ENCODE measurements at regions not wholly inside any gene's neighbourhood (a gene's known extent, or its start where the extent isn't known, plus 50 kb on each side); places are given as distances from the start of the nearest gene placed in this dataset.
"Not testable (repeated sequence)": the region's sequence is repeated elsewhere in the genome, so short reads cannot be mapped to it uniquely, and the experiment has no call there.

GRCh38 chr7:51860305-51860704, 543.7 kb upstream of the COBL start:
- Histone ChIP-seq H3K36me3 (no peaks in the 10 kb centered on the region), H3K9me3 (no peaks in the 10 kb centered on the region), H3K4me3 (ENCODE audit: low read depth, low read length) (no peak overlapping the region), H3K4me1 (no peaks in the 10 kb centered on the region), H3K27me3 (no peaks in the 10 kb centered on the region)
- no peak for TF ChIP-seq CTCF (IDR thresholded peaks at IDR 0.05; ENCODE audit: low read depth, low read length)
- no peak for DNase-seq

GRCh38 chr7:51850126-51850525, 533.5 kb upstream of the COBL start:
- no peaks in the 10 kb centered on the region for H3K9me3 ChIP-seq
- H3K36me3 ChIP-seq = no peaks in the 10 kb centered on the region
- no peaks in the 10 kb centered on the region for H3K27me3 ChIP-seq
- TF ChIP-seq CTCF (IDR thresholded peaks at IDR 0.05; ENCODE audit: low read depth, low read length) = no peak
- H3K4me1 ChIP-seq = no peaks in the 10 kb centered on the region
- no peak overlapping the region for H3K4me3 ChIP-seq (ENCODE audit: low read depth, low read length)
- DNase-seq = no peak

GRCh38 chr7:51847461-51848134, 531.0 kb upstream of the COBL start:
- Histone ChIP-seq H3K36me3 (no peaks in the 10 kb centered on the region), H3K4me1 (no peaks in the 10 kb centered on the region), H3K27me3 (no peaks in the 10 kb centered on the region), H3K4me3 (ENCODE audit: low read depth, low read length) (no peak overlapping the region), H3K9me3 (no peaks in the 10 kb centered on the region)
- no peak for DNase-seq
- no peak for TF ChIP-seq CTCF (IDR thresholded peaks at IDR 0.05; ENCODE audit: low read depth, low read length)

GRCh38 chr7:51839130-51839529, 522.5 kb upstream of the COBL start:
- not testable (repeated sequence) for DNase-seq, H3K27me3 ChIP-seq, H3K9me3 ChIP-seq

GRCh38 chr7:51827631-51828030, 511.0 kb upstream of the COBL start:
- Histone ChIP-seq H3K4me1 (no peaks in the 10 kb centered on the region; the same call in 1 of the 2 replicates), H3K36me3 (no peaks in the 10 kb centered on the region), H3K4me3 (ENCODE audit: low read depth, low read length) (no peak overlapping the region), H3K27me3 (no peaks in the 10 kb centered on the region), H3K9me3 (no peaks in the 10 kb centered on the region; the same call in 1 of the 2 replicates)
- TF ChIP-seq CTCF (IDR thresholded peaks at IDR 0.05; ENCODE audit: low read depth, low read length) = no peak
- no peak for DNase-seq

More at GRCh38 chr7:51839130-51839529, 522.5 kb upstream of the COBL start:
- H3K36me3 ChIP-seq; H3K4me1 ChIP-seq; H3K4me3 ChIP-seq (ENCODE audit: low read depth, low read length): not testable (repeated sequence)

- no peak overlapping the region for H3K4me3 ChIP-seq (ENCODE audit: low read depth, low read length)
- no peaks in the 10 kb centered on the region for H3K27me3 ChIP-seq
- H3K36me3 ChIP-seq = no peaks in the 10 kb centered on the region
- DNase-seq = no peak
- no peaks in the 10 kb centered on the region; the same call in 1 of the 2 replicates for H3K9me3 ChIP-seq
- TF ChIP-seq CTCF (IDR thresholded peaks at IDR 0.05; ENCODE audit: low read depth, low read length) = no peak
- H3K4me1 ChIP-seq = no peaks in the 10 kb centered on the region; the same call in 1 of the 2 replicates
These were observed 507.4 kb upstream of the COBL start for GRCh38 chr7:51824050-51824449.

All from BE2C (cell line).